HEK293 (cell line): ENCODE measurements at regions not wholly inside any gene's neighbourhood (a gene's known extent, or its start where the extent isn't known, plus 50 kb on each side); places are given as distances from the start of the nearest gene placed in this dataset.
"Not testable (repeated sequence)": the region's sequence is repeated elsewhere in the genome, so short reads cannot be mapped to it uniquely, and the experiment has no call there.

ENCODE experiments used
- CTCF ChIA-PET: fragments of 350-600 bp; formaldehyde crosslinking; extraction: SDS; loops from one replicate; lab custom pipeline; 2021; ENCODE audit warnings: antibody characterized with exemption; lab: Yijun Ruan, JAX
- POLR2A ChIA-PET: fragments of 300-600 bp; formaldehyde crosslinking; extraction: SDS; loops from one replicate; lab custom pipeline; 2020; ENCODE audit warnings: antibody characterized with exemption, inconsistent platforms; lab: Yijun Ruan, JAX
- H3K27ac ChIP-seq: fragments of 200-500 bp; sonication (Bioruptor generic); 2 replicates; pipeline ENCODE4 v1.5.1; 2014; ENCODE audit warnings: low read depth, low read length, control low read depth, inconsistent platforms; ENCODE audit errors: extremely low read depth
- H3K36me3 ChIP-seq, 2 experiments: fragments of 200-500 bp in 1 of 2; sonication (Bioruptor generic) in 1 of 2; 1 replicate in 1 of 2; 2 replicates in 1 of 2; pipeline ENCODE4 v1.5.1; 2014 to 2017; ENCODE audit warnings: inconsistent platforms in 2 of 2, low read length in 2 of 2; ENCODE audit not compliant: control insufficient read depth in 2 of 2, insufficient read depth in 1 of 2
- H3K4me1 ChIP-seq: fragments of 200-500 bp; sonication (Bioruptor generic); 2 replicates; pipeline ENCODE4 v1.5.1; 2014; ENCODE audit warnings: mild to moderate bottlenecking, low read length, inconsistent platforms; ENCODE audit not compliant: control insufficient read depth, insufficient read depth
- H3K4me3 ChIP-seq: 2 replicates; pipeline ENCODE4 v1.5.1; 2011; ENCODE audit warnings: low read depth, mild to moderate bottlenecking, control low read depth, low read length, moderate library complexity
- H3K9me3 ChIP-seq: fragments of 200-500 bp; sonication (Bioruptor generic); 2 replicates; pipeline ENCODE4 v1.5.1; 2014; ENCODE audit warnings: low read depth, low read length, inconsistent platforms; ENCODE audit not compliant: control insufficient read depth, insufficient read depth
- GLIS2 ChIP-seq: fragments of 450-650 bp; formaldehyde crosslinking; IDR thresholded peaks from 2 replicates; pipeline ENCODE4 v1.5.1; 2016; ENCODE audit warnings: missing biosample characterization, missing genetic modification characterization
- PRDM1 ChIP-seq: fragments of 450-650 bp; formaldehyde crosslinking; IDR thresholded peaks from 2 replicates; pipeline ENCODE4; 2016; ENCODE audit warnings: missing biosample characterization, missing genetic modification characterization
- SCRT2 ChIP-seq: fragments of 450-650 bp; formaldehyde crosslinking; IDR thresholded peaks from 2 replicates; pipeline ENCODE4 v1.5.1; 2016; ENCODE audit warnings: missing biosample characterization, missing genetic modification characterization
- ZBTB20 ChIP-seq: fragments of 450-650 bp; formaldehyde crosslinking; IDR thresholded peaks from 2 replicates; pipeline ENCODE4 v1.5.1; 2016; ENCODE audit warnings: missing biosample characterization, missing genetic modification characterization
- ZFP69B ChIP-seq: fragments of 450-650 bp; formaldehyde crosslinking; IDR thresholded peaks from 2 replicates; pipeline ENCODE4 v1.5.1; 2016; ENCODE audit warnings: missing biosample characterization, missing genetic modification characterization
- ZNF10 ChIP-seq: fragments of 450-650 bp; formaldehyde crosslinking; IDR thresholded peaks from 2 replicates; pipeline ENCODE4 v1.5.1; 2017; ENCODE audit warnings: missing biosample characterization, missing genetic modification characterization
- ZNF112 ChIP-seq: fragments of 450-650 bp; formaldehyde crosslinking; IDR thresholded peaks from 2 replicates; pipeline ENCODE4 v1.5.0; 2017; ENCODE audit warnings: missing biosample characterization, missing genetic modification characterization
- ZNF133 ChIP-seq: fragments of 450-650 bp; formaldehyde crosslinking; IDR thresholded peaks from 2 replicates; pipeline ENCODE4 v1.5.1; 2016; ENCODE audit warnings: missing biosample characterization, missing genetic modification characterization
- ZNF140 ChIP-seq: fragments of 450-650 bp; formaldehyde crosslinking; IDR thresholded peaks from 2 replicates; pipeline ENCODE4 v1.5.1; 2016; ENCODE audit warnings: missing biosample characterization, missing genetic modification characterization
- ZNF223 ChIP-seq: fragments of 450-650 bp; formaldehyde crosslinking; IDR thresholded peaks from 2 replicates; pipeline ENCODE4 v1.5.1; 2016; ENCODE audit warnings: missing biosample characterization, missing genetic modification characterization
- ZNF274 ChIP-seq, 2 experiments: fragments of 200-500 bp in 1 of 2; fragments of 450-650 bp in 1 of 2; sonication (Bioruptor generic) in 1 of 2; formaldehyde crosslinking in 1 of 2; IDR thresholded peaks; 2 replicates each; pipeline versions ENCODE4 v1.5.1 to v1.6.1; 2014 to 2016; ENCODE audit warnings: borderline replicate concordance in 1 of 2, inconsistent platforms in 1 of 2, low read length in 1 of 2, missing biosample characterization in 1 of 2, missing genetic modification characterization in 1 of 2
- ZNF292 ChIP-seq: fragments of 450-650 bp; formaldehyde crosslinking; IDR thresholded peaks from 2 replicates; pipeline ENCODE4 v1.5.1; 2016; ENCODE audit warnings: low read depth, missing biosample characterization, missing genetic modification characterization, borderline replicate concordance
- ZNF571 ChIP-seq: fragments of 450-650 bp; formaldehyde crosslinking; IDR thresholded peaks from 2 replicates; pipeline ENCODE4 v1.5.0; 2017; ENCODE audit warnings: missing biosample characterization, missing genetic modification characterization
- ZNF658 ChIP-seq: fragments of 450-650 bp; formaldehyde crosslinking; IDR thresholded peaks from 2 replicates; pipeline ENCODE4; 2016; ENCODE audit warnings: missing biosample characterization, missing genetic modification characterization
- ZNF677 ChIP-seq: fragments of 450-650 bp; IDR thresholded peaks from 2 replicates; pipeline ENCODE4 v1.5.0; 2018; ENCODE audit warnings: missing biosample characterization, mild to moderate bottlenecking, missing genetic modification characterization, moderate library complexity
- TF ChIP-seq, protein P1 (sequence below): fragments of 450-650 bp; formaldehyde crosslinking; IDR thresholded peaks from 2 replicates; pipeline ENCODE4 v1.5.1; 2016; ENCODE audit warnings: missing biosample characterization, missing genetic modification characterization, borderline replicate concordance
- TF ChIP-seq, protein P2 (sequence below): fragments of 450-650 bp; formaldehyde crosslinking; IDR thresholded peaks from 2 replicates; pipeline ENCODE4 v1.5.1; 2016; ENCODE audit warnings: missing biosample characterization, missing genetic modification characterization
- TF ChIP-seq, protein P3 (sequence below): fragments of 450-650 bp; formaldehyde crosslinking; IDR thresholded peaks from 2 replicates; pipeline ENCODE4 v1.5.1; 2017; ENCODE audit warnings: missing biosample characterization, missing genetic modification characterization
- TF ChIP-seq, protein P4 (sequence below): fragments of 450-650 bp; formaldehyde crosslinking; IDR thresholded peaks from 2 replicates; pipeline ENCODE4 v1.5.1; 2016; ENCODE audit warnings: missing biosample characterization, missing genetic modification characterization

DNA sequence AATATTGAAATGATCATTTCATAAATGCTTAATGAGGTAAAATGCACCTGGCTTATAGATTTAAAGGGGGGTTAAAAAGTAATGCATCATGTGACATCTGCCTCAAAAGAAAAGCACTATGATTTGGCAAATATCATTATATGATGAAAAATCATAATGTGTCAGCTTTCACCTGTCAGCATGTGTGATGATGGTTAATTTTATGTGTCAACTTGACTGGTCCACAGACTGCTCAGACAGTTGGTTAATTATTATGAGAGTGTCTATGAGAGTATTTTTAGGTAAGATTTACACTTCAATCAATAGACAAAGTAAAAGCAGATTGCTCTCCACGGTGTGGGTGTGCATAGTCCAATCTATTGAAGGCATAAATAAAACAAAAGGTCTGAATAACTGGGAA, 1986.7 kb downstream of the PCDH7 start:
- H3K9me3 ChIP-seq, result no peaks in the 10 kb centered on the region

DNA sequence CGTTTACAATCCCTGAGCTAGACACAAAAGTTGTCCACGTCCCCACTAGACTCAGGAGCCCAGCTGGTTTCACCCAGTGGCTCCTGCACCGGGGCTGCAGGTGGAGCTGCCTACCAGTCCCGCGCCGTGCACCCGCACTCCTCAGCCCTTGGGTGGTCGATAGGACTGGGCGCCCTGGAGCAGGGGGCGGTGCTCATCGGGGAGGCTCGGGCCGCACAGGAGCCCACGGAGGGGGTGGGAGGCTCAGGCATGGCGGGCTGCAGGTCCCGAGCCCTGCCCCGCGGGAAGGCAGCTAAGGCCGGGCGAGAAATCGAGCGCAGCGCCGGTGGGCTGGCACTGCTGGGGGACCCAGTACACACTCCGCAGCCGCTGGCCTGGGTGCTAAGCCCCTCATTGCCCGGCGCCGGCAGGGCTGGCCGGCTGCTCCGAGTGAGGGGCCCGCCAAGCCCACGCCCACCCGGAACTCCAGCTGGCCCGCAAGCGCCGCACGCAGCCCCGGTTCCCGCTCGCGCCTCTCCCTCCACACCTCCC, 1996.0 kb downstream of the PCDH7 start:
- H3K27ac ChIP-seq, H3K36me3 ChIP-seq, H3K9me3 ChIP-seq, H3K4me3 ChIP-seq, H3K4me1 ChIP-seq, CTCF ChIA-PET, POLR2A ChIA-PET: not testable (repeated sequence)

More for the DNA sequence above, 1986.7 kb downstream of the PCDH7 start:
- Histone ChIP-seq H3K36me3 (no peaks in the 10 kb centered on the region), H3K27ac (no peak overlapping the region), H3K4me3 (no peak overlapping the region), H3K4me1 (no peaks in the 10 kb centered on the region)
- ChIA-PET POLR2A (no interaction called here), CTCF (no interaction called here)
- TF ChIP-seq ZNF292 (tag by site-specific recombination), result no peak
- no peak for TF ChIP-seq ZNF223 (tag by site-specific recombination)
- no peak for TF ChIP-seq ZNF10
- TF ChIP-seq ZFP69B (tag by site-specific recombination), result no peak
- no peak for TF ChIP-seq SCRT2 (tag by site-specific recombination)
- TF ChIP-seq GLIS2 (tag by site-specific recombination), result no peak
- TF ChIP-seq ZBTB20, result no peak
- no peak for TF ChIP-seq PRDM1 (tag by site-specific recombination)
- TF ChIP-seq ZNF140, result no peak
- TF ChIP-seq, protein P1, sequence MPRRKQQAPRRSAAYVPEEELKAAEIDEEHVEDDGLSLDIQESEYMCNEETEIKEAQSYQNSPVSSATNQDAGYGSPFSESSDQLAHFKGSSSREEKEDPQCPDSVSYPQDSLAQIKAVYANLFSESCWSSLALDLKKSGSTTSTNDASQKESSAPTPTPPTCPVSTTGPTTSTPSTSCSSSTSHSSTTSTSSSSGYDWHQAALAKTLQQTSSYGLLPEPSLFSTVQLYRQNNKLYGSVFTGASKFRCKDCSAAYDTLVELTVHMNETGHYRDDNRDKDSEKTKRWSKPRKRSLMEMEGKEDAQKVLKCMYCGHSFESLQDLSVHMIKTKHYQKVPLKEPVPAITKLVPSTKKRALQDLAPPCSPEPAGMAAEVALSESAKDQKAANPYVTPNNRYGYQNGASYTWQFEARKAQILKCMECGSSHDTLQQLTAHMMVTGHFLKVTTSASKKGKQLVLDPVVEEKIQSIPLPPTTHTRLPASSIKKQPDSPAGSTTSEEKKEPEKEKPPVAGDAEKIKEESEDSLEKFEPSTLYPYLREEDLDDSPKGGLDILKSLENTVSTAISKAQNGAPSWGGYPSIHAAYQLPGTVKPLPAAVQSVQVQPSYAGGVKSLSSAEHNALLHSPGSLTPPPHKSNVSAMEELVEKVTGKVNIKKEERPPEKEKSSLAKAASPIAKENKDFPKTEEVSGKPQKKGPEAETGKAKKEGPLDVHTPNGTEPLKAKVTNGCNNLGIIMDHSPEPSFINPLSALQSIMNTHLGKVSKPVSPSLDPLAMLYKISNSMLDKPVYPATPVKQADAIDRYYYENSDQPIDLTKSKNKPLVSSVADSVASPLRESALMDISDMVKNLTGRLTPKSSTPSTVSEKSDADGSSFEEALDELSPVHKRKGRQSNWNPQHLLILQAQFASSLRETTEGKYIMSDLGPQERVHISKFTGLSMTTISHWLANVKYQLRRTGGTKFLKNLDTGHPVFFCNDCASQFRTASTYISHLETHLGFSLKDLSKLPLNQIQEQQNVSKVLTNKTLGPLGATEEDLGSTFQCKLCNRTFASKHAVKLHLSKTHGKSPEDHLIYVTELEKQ (tag by site-specific recombination), result no peak
- no peak for TF ChIP-seq ZNF112 (tag by site-specific recombination)
- no peak for TF ChIP-seq ZNF571 (tag by site-specific recombination)
- no peak for TF ChIP-seq ZNF658 (tag by site-specific recombination)
- TF ChIP-seq, protein P2, sequence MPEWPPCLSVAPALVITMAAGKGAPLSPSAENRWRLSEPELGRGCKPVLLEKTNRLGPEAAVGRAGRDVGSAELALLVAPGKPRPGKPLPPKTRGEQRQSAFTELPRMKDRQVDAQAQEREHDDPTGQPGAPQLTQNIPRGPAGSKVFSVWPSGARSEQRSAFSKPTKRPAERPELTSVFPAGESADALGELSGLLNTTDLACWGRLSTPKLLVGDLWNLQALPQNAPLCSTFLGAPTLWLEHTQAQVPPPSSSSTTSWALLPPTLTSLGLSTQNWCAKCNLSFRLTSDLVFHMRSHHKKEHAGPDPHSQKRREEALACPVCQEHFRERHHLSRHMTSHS (tag by site-specific recombination), result no peak
- no peak for TF ChIP-seq ZNF133 (tag by site-specific recombination)

DNA sequence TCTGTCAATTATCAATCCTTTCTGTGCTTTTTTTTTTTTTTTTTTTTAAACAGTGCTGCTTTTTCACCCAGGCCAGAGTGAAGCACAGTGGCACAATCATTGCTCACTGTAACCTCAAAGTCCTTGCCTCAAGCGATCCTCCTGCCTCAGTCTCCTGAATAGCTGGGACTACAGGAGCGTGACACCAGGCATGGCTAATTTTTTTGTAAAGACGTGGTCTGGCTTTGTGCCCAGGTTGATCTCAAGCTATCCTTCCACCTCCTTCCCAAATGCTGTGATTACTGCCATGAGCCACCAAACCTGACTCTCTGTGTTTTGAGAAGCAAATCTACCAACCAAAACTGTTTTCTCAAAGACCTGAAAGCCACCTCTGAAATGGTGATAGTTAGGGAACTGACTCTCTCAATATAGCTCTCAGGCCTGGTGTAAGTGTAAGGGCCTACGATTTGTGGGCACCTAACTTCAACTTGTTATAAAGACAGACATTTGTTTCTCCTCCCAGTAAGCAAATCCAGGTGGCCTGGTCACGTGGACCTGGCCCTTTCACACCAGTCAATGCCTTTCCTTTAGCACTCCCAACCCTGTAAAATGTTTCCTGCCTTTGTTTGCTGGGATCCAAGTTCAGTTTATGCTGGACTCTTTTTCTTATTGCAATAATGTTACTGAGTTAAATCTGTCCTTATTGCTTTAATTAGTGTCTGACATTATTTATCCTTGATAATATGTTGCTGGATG, 2015.9 kb downstream of the PCDH7 start:
- ChIA-PET CTCF (no interaction called here), POLR2A (no interaction called here)
- Histone ChIP-seq H3K27ac (no peak overlapping the region), H3K4me3 (no peak overlapping the region), H3K9me3 (no peaks in the 10 kb centered on the region), H3K36me3 (no peaks in the 10 kb centered on the region), H3K4me1 (no peaks in the 10 kb centered on the region)
- no peak for TF ChIP-seq ZNF274 (IDR thresholded peaks at IDR 0.05; ENCODE audit: low read length)
- no peak for TF ChIP-seq ZNF274 (tag by site-specific recombination; IDR thresholded peaks at IDR 0.05; ENCODE audit: borderline replicate concordance)
- TF ChIP-seq, protein P3, sequence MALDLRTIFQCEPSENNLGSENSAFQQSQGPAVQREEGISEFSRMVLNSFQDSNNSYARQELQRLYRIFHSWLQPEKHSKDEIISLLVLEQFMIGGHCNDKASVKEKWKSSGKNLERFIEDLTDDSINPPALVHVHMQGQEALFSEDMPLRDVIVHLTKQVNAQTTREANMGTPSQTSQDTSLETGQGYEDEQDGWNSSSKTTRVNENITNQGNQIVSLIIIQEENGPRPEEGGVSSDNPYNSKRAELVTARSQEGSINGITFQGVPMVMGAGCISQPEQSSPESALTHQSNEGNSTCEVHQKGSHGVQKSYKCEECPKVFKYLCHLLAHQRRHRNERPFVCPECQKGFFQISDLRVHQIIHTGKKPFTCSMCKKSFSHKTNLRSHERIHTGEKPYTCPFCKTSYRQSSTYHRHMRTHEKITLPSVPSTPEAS, result no peak
- TF ChIP-seq ZNF677, result no peak
- TF ChIP-seq, protein P4, sequence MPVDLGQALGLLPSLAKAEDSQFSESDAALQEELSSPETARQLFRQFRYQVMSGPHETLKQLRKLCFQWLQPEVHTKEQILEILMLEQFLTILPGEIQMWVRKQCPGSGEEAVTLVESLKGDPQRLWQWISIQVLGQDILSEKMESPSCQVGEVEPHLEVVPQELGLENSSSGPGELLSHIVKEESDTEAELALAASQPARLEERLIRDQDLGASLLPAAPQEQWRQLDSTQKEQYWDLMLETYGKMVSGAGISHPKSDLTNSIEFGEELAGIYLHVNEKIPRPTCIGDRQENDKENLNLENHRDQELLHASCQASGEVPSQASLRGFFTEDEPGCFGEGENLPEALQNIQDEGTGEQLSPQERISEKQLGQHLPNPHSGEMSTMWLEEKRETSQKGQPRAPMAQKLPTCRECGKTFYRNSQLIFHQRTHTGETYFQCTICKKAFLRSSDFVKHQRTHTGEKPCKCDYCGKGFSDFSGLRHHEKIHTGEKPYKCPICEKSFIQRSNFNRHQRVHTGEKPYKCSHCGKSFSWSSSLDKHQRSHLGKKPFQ, result no peak
